Kidney (tissue), 13 donors: ENCODE measurements at regions not wholly inside any gene's neighbourhood (a gene's known extent, or its start where the extent isn't known, plus 50 kb on each side); places are given as distances from the start of the nearest gene placed in this dataset.
"Not testable (repeated sequence)": the region's sequence is repeated elsewhere in the genome, so short reads cannot be mapped to it uniquely, and the experiment has no call there.

Experiments
- DNase-seq, 5 donors: peaks; one replicate each; pipeline ENCODE4 v3.0.0-alpha.2; 2013 to 2020
- FAIRE-seq: peaks from 2 replicates; lab custom pipeline; 2012; peaks lifted over from hg19 to GRCh38; lab: Jason Lieb, UNC
- H3K27ac ChIP-seq, 2 donors: one replicate each; pipeline ENCODE4 v1.7.0; 2013; ENCODE audit warnings: low read depth in 2 of 2, low read length in 2 of 2, inconsistent platforms in 1 of 2
- H3K27me3 ChIP-seq: one replicate; pipeline ENCODE4 v1.7.1; 2013; ENCODE audit warnings: low read length, inconsistent platforms; ENCODE audit not compliant: control insufficient read depth, insufficient read depth
- H3K36me3 ChIP-seq, 3 donors: one replicate each; pipeline versions ENCODE4 v1.7.0 to v1.7.1; 2013; ENCODE audit warnings: low read length in 3 of 3, control low read depth in 1 of 3, inconsistent platforms in 1 of 3; ENCODE audit not compliant: insufficient read depth in 3 of 3, control insufficient read depth in 2 of 3
- H3K4me1 ChIP-seq, 3 donors: one replicate each; pipeline versions ENCODE4 v1.7.0 to v1.7.1; 2013; ENCODE audit warnings: low read length in 3 of 3, inconsistent platforms in 1 of 3, low read depth in 1 of 3; ENCODE audit not compliant: control insufficient read depth in 2 of 3, insufficient read depth in 2 of 3
- H3K4me3 ChIP-seq, 3 donors: one replicate each; pipeline versions ENCODE4 v1.7.0 to v1.8.1; 2013; ENCODE audit warnings: low read length in 3 of 3, control low read depth in 1 of 3, inconsistent platforms in 1 of 3
- H3K9ac ChIP-seq, 3 donors: one replicate each; pipeline versions ENCODE4 v1.7.0 to v1.7.1; 2013; ENCODE audit warnings: low read length in 3 of 3, control low read depth in 1 of 3, inconsistent platforms in 1 of 3
- H3K9me3 ChIP-seq, 3 donors: one replicate each; pipeline versions ENCODE4 v1.7.0 to v1.7.1; 2013; ENCODE audit warnings: low read length in 3 of 3, control low read depth in 1 of 3, inconsistent platforms in 1 of 3; ENCODE audit not compliant: control insufficient read depth in 2 of 3, insufficient read depth in 1 of 3
- intact Hi-C: fragments of 100-400 bp; cut with DNase I; formaldehyde crosslinking; loops from one replicate; pipeline ENCODE4 v1.11.1; 2022
- TF ChIP-seq, protein P1 (sequence below): IDR thresholded peaks from 3 replicates; pipeline ENCODE4 v1.5.1; 2012; ENCODE audit warnings: mild to moderate bottlenecking, moderate library complexity, borderline replicate concordance; ENCODE audit not compliant: insufficient read depth; ENCODE audit errors: extremely low read depth
- donor health status: control.
- donor health status: control.
- donor health status: control.
- donor health status: control.
- donor health status: control.
- donor health status: DM: yes; HTN: yes; CAD: no.
- donor health status: Normal renal cell carcinoma (clear cell type).

DNA sequence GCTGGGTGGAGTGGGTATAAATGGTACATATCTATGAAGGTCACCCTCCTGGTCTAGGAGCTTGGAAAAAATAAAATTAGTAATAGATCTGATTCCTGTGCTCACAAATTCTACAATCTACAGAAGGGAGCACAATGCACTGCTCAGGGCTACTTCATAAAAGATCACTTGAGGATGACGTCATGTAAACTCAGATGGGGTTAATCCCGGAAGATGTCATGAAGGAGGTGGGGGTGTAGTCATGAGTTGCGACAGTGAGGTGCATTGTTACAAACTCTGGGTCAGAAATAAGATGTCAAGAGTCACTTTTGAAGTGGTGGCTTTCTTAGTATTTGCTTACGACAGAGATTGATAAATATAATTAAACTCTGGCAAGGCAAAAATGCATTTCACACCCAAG, 68.2 kb downstream of the LHX9 start:
- TF ChIP-seq, protein P1, sequence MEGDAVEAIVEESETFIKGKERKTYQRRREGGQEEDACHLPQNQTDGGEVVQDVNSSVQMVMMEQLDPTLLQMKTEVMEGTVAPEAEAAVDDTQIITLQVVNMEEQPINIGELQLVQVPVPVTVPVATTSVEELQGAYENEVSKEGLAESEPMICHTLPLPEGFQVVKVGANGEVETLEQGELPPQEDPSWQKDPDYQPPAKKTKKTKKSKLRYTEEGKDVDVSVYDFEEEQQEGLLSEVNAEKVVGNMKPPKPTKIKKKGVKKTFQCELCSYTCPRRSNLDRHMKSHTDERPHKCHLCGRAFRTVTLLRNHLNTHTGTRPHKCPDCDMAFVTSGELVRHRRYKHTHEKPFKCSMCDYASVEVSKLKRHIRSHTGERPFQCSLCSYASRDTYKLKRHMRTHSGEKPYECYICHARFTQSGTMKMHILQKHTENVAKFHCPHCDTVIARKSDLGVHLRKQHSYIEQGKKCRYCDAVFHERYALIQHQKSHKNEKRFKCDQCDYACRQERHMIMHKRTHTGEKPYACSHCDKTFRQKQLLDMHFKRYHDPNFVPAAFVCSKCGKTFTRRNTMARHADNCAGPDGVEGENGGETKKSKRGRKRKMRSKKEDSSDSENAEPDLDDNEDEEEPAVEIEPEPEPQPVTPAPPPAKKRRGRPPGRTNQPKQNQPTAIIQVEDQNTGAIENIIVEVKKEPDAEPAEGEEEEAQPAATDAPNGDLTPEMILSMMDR, result no peak
- no peaks in the 10 kb centered on the region for H3K36me3 ChIP-seq
- no peaks in the 10 kb centered on the region for H3K4me1 ChIP-seq
- intact Hi-C loops, result no loop called here
- DNase-seq, result no peak
- H3K27ac ChIP-seq, result no peak overlapping the region
- FAIRE-seq, result no peak
- H3K27me3 ChIP-seq, result no peaks in the 10 kb centered on the region
- no peak overlapping the region for H3K9ac ChIP-seq
- no peaks in the 10 kb centered on the region for H3K9me3 ChIP-seq
- no peak overlapping the region for H3K4me3 ChIP-seq

GRCh38 chr1:197986817-197987216, 69.6 kb downstream of the LHX9 start:
- no peaks in the 10 kb centered on the region for H3K27me3 ChIP-seq
- TF ChIP-seq, protein P1, result no peak
- no peak overlapping the region for H3K4me3 ChIP-seq
- intact Hi-C loops, result no loop called here
- no peaks in the 10 kb centered on the region for H3K36me3 ChIP-seq
- H3K9me3 ChIP-seq, result no peaks in the 10 kb centered on the region
- FAIRE-seq, result no peak
- no peak overlapping the region for H3K27ac ChIP-seq
- no peak for DNase-seq
- H3K4me1 ChIP-seq, result no peaks in the 10 kb centered on the region
- H3K9ac ChIP-seq, result no peak overlapping the region

- Histone ChIP-seq H3K27me3 (no peaks in the 10 kb centered on the region), H3K4me1 (no peaks in the 10 kb centered on the region), H3K27ac (no peak overlapping the region), H3K9me3 (no peaks in the 10 kb centered on the region), H3K4me3 (no peak overlapping the region), H3K36me3 (no peaks in the 10 kb centered on the region), H3K9ac (no peak overlapping the region)
- intact Hi-C loops, result no loop called here
- no peak for FAIRE-seq
- no peak for DNase-seq
- TF ChIP-seq, protein P1, result no peak
These were observed 70.1 kb downstream of the LHX9 start for GRCh38 chr1:197987294-197987693.

GRCh38 chr1:197988581-197988980, 71.4 kb downstream of the LHX9 start:
- H3K4me3 ChIP-seq, H3K36me3 ChIP-seq: not testable (repeated sequence)

More at GRCh38 chr1:197988581-197988980, 71.4 kb downstream of the LHX9 start:
- DNase-seq, H3K9me3 ChIP-seq, H3K27me3 ChIP-seq, FAIRE-seq, H3K4me1 ChIP-seq, intact Hi-C loops, H3K27ac ChIP-seq, H3K9ac ChIP-seq: not testable (repeated sequence)
